GM12874 (cell line): ENCODE measurements at regions not wholly inside any gene's neighbourhood (a gene's known extent, or its start where the extent isn't known, plus 50 kb on each side); places are given as distances from the start of the nearest gene placed in this dataset.

ENCODE experiments used
- TF ChIP-seq, protein P1 (sequence below): IDR thresholded peaks from 2 replicates; pipeline ENCODE4 v1.5.1; 2011; ENCODE audit warnings: low read depth, mild to moderate bottlenecking, control low read depth, low read length, moderate library complexity; ENCODE audit not compliant: insufficient read depth

DNA sequence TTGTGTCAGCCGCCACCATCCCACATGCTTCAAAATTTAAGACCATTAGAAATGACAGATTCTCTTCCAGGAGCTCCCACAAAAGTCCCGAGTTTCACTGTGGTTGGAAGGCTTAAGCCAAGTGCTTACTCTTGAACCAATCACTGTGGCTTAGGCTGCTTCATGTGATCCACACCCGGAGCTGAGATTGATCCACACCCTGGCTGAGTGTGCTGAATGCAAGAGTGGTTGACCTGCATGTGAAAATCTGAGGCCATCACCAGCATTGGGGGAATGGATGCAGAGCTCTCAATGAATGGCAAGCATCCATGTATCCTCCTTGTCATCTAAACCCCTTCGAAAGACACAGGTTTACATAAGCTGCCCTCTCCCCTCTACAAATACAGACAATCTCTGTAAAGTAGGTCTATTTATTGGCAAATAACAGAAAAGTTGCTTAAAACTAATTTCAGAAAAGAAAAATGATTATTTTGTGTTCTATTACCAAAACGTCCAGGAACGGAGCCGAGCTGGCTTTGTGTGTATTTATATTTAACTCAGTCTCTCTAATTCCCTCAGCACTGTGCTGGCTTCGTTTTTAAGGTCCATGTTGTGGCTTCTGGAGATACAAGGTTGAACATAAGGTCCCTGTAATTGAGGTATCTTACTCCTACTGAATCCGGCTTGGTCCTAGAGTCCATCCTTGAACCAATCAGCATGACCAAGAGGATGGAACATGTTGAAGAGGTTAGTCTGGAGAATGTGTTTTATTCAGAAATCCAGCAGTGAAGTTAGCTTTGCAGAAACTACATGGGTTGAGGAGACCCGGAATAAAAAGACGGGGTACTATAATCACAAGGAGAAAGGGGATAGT lies 332.4 kb downstream of the LIG4 start:
- TF ChIP-seq, protein P1, sequence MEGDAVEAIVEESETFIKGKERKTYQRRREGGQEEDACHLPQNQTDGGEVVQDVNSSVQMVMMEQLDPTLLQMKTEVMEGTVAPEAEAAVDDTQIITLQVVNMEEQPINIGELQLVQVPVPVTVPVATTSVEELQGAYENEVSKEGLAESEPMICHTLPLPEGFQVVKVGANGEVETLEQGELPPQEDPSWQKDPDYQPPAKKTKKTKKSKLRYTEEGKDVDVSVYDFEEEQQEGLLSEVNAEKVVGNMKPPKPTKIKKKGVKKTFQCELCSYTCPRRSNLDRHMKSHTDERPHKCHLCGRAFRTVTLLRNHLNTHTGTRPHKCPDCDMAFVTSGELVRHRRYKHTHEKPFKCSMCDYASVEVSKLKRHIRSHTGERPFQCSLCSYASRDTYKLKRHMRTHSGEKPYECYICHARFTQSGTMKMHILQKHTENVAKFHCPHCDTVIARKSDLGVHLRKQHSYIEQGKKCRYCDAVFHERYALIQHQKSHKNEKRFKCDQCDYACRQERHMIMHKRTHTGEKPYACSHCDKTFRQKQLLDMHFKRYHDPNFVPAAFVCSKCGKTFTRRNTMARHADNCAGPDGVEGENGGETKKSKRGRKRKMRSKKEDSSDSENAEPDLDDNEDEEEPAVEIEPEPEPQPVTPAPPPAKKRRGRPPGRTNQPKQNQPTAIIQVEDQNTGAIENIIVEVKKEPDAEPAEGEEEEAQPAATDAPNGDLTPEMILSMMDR, result no peak

DNA sequence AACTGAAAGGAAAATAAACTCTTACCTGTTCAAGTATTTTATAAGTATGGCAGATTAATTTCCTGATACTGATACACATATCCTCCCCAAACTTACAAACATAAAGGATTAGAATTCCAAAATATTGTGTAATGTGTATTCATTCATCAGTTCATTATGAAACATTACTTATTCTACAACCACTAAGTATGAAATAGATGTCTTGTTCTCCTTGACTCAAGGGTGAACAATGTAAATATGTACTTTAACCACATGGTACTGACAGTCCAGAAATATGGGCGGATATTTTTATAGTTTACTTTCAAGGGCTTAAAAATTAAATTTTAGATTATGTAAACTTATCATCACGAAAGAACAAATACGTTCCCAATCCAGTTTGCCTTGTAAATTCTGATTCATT lies 334.0 kb downstream of the LIG4 start:
- TF ChIP-seq, protein P1, result no peak

DNA sequence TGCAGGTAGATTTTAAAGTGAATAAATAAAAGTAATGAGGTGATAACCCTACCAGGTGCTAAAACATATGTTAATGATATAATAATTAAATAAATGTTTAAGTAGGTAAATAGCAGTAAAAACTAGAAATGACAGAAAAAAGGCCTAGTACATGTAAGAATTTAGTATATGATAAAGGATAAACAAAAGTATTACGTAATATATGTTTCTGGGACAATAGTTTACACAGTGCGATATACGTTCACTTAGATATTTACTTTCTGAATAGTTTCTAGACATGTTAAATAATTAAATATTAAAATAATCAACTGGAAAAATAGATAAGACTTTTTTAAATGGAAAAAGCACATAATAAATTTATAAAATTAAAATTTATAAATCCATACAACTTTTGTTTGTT lies 340.9 kb downstream of the LIG4 start:
- TF ChIP-seq, protein P1, result no peak

DNA sequence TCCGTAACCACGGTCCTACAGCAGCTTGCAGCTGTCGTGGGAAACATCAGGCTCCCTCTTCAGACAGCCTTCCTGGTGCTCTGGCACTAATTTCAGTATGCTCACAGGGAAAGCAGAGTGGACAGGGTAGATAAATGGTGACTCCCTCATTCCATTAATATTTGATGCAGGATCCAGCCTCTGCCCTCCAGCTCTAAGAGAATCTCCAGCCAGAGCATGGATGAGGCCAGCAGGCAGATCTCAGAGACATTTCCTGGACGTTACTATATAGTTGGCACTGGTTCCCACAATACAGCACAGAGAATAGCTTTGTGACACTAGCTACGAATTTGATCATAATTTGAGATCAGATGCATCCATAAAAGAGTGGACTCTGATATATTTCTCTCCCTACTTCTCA lies 341.4 kb downstream of the LIG4 start:
- TF ChIP-seq, protein P1, result no peak

DNA sequence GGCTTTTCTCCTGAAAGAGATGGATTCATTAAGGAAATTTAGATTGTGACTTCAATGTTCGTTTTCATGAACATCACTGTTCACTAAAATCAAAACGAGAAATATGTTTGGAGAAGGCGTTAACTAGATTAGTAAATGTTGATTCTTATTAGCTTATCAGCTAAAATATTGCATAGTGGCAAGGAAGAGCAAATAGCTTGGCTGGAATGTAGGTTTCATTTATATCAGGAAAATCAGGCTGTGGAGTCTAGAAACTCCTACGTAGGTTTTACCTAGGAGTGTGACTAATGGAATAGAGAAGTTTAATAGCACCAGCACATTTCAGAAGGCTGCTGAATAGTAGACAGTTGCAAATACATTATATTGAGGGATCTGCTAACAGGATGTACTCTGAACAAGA lies 344.9 kb downstream of the LIG4 start:
- TF ChIP-seq, protein P1, result no peak

DNA sequence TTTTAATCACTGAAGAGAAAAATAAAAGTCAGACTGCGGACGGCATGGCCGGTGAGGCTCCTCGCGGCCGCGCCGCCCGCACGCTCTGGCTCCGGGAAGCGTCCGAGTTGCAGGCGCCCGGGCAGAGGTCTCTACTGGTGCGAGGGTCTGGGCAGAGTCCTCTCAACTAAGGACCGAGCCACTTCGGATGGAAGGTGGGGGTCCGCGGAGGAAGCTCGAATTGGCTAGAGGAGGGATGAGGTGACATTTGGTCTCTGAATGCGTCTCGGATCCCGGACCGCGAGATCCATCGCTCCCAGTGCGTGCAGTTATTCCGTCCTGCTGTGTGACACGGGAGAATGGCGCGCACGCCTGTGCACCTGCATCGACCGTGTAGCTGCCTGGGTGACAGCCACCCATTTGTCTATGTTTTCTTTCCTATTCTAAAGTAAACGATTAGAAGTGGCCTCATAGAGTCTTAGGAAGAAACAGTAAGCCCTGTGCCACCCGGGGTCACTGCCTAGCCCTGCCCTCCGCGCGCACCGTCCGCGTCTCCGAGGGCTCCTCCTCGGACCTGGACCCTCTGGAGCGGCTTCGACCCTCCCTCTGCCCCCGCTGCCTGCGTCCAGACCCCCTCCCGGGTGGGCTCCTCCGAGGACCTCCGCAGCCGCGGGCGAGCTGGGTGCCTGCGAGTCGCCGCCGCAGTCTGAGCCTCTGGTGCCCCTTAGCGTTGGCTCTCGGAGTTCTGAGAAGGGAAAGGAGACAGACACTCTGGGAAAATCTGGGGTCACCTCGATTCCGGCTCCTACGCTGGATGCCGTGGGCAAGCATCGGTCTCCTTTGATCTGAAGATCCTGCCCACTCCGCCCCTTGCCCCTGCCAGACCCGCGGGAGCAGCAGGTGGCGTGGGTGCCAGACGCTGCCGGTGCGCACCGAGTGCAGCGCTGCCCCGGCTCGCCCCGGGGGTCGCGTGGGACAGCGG lies 347.4 kb downstream of the LIG4 start:
- TF ChIP-seq, protein P1, result no peak

DNA sequence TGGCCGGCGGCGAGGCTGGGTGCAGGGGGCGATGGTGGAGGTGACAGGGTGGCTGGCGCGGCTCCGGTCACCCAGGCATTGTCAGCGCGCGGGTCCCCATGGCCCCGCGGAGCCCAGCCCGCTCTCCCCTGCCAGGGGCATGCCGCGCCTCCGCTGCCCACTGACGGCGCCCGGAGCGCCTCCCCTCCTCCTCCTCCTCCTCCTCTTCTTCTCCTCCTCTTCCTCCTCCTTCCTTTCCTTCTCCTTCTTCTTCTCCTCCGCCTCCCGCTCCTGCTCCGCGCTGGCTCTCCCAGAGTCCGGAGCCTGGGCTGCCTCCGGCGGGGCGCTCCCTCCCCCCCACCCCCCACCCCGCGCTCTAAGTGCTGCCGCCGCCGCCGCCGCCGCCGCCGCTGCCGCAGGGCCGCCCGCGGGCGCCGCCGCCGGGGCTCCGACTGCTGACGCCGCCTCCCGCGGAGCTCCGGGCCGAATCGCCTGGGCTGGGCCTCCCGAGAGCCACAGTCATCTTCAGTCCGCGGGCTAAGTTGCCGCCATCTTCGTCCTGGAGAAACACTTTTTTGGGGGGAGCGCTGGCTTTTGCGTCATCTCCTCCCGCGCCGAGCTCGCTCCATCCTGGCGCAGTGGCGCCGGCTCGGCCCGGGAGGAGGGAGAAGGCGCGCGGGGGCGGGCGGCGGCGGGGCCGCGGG lies 348.3 kb downstream of the LIG4 start:
- TF ChIP-seq, protein P1, result no peak
